SK-N-SH (cell line): ENCODE measurements at regions not wholly inside any gene's neighbourhood (a gene's known extent, or its start where the extent isn't known, plus 50 kb on each side); places are given as distances from the start of the nearest gene placed in this dataset.

Source experiments
- CTCF ChIA-PET: fragments of 300-600, 350-600 bp; formaldehyde crosslinking; extraction: SDS; loops from one replicate; lab custom pipeline; 2021; lab: Yijun Ruan, JAX
- POLR2A ChIA-PET: fragments of 350-600 bp; sonication (Branson Sonifier 250); formaldehyde crosslinking; extraction: SDS; loops from one replicate; lab custom pipeline; 2020; ENCODE audit warnings: antibody characterized with exemption, inconsistent platforms; lab: Yijun Ruan, JAX
- DNase-seq: peaks from one replicate; pipeline ENCODE4 v3.0.0; 2012
- H2AFZ ChIP-seq: fragments of 200-600 bp; sonication (generic); 2 replicates; pipeline ENCODE4 v1.8.1; 2016; ENCODE audit warnings: antibody characterized with exemption, mild to moderate bottlenecking, low read depth
- H3F3A ChIP-seq: fragments of 200-600 bp; sonication (generic); replicated peaks from 2 replicates; pipeline ENCODE3; 2016; ENCODE audit warnings: antibody characterized with exemption, mild to moderate bottlenecking; ENCODE audit not compliant: insufficient read depth
- H3K27ac ChIP-seq, 2 experiments: fragments of 200-500 bp in 1 of 2; fragments of 200-600 bp in 1 of 2; sonication (Bioruptor generic) in 1 of 2; sonication (generic), shearing (Covaris generic) in 1 of 2; 2 replicates each; pipeline versions ENCODE4 v1.5.1 to v1.6.1; 2014 to 2016; ENCODE audit warnings: low read depth in 2 of 2, inconsistent platforms in 1 of 2, low read length in 1 of 2, mild to moderate bottlenecking in 1 of 2, mixed read lengths in 1 of 2
- H3K27me3 ChIP-seq: fragments of 200-600 bp; sonication (generic), shearing (Covaris generic); 2 replicates; pipeline ENCODE4 v1.6.1; 2016; ENCODE audit warnings: mixed run types; ENCODE audit not compliant: insufficient read depth
- H3K36me3 ChIP-seq, 2 experiments: fragments of 200-500 bp in 1 of 2; fragments of 200-600 bp in 1 of 2; sonication (Bioruptor generic) in 1 of 2; sonication (generic) in 1 of 2; replicated peaks in 1 of 2; 2 replicates each; pipeline versions ENCODE3 to v1.5.1; 2014 to 2016; ENCODE audit warnings: low read length in 1 of 2, mild to moderate bottlenecking in 1 of 2; ENCODE audit not compliant: insufficient read depth in 2 of 2, control insufficient read depth in 1 of 2
- H3K4me1 ChIP-seq, 2 experiments: fragments of 200-500 bp in 1 of 2; fragments of 200-600 bp in 1 of 2; sonication (Bioruptor generic) in 1 of 2; sonication (generic), shearing (Covaris generic) in 1 of 2; 2 replicates each; pipeline versions ENCODE4 v1.5.1 to v1.6.1; 2014 to 2016; ENCODE audit warnings: low read depth in 1 of 2, low read length in 1 of 2, mixed run types in 1 of 2; ENCODE audit not compliant: insufficient read depth in 2 of 2, control insufficient read depth in 1 of 2
- H3K4me2 ChIP-seq: fragments of 200-600 bp; sonication (generic), shearing (Covaris generic); 2 replicates; pipeline ENCODE4 v1.6.1; 2017; ENCODE audit warnings: mixed run types
- H3K4me3 ChIP-seq, 2 experiments: fragments of 200-500 bp in 1 of 2; fragments of 200-600 bp in 1 of 2; sonication (Bioruptor generic) in 1 of 2; sonication (generic), shearing (Covaris generic) in 1 of 2; 2 replicates each; pipeline versions ENCODE4 v1.5.1 to v1.8.1; 2014 to 2016; ENCODE audit warnings: low read depth in 2 of 2, inconsistent platforms in 1 of 2, low read length in 1 of 2, mild to moderate bottlenecking in 1 of 2, mixed read lengths in 1 of 2, moderate library complexity in 1 of 2
- H3K79me2 ChIP-seq: fragments of 200-600 bp; sonication (generic); 2 replicates; pipeline ENCODE4 v1.8.1; 2017; ENCODE audit warnings: mild to moderate bottlenecking; ENCODE audit not compliant: insufficient read depth
- H3K9ac ChIP-seq: fragments of 200-600 bp; sonication (generic); 2 replicates; pipeline ENCODE4 v1.6.1; 2017; ENCODE audit warnings: mixed run types
- H3K9me2 ChIP-seq: fragments of 200-600 bp; sonication (generic); 2 replicates; pipeline ENCODE4 v1.6.1; 2017; ENCODE audit warnings: mixed run types
- H3K9me3 ChIP-seq: fragments of 200-600 bp; sonication (generic); 2 replicates; pipeline ENCODE4 v1.6.1; 2017; ENCODE audit warnings: mixed run types, mild to moderate bottlenecking, moderate library complexity
- H4K20me1 ChIP-seq: fragments of 200-600 bp; sonication (generic); 2 replicates; pipeline ENCODE4 v1.6.1; 2017; ENCODE audit warnings: mild to moderate bottlenecking, mixed run types; ENCODE audit not compliant: insufficient read depth
- EP300 ChIP-seq, 2 experiments: IDR thresholded peaks; 2 replicates each; pipeline versions ENCODE4 v1.4.0 to v1.6.1; 2012; ENCODE audit warnings: borderline replicate concordance in 1 of 2, low read depth in 1 of 2, low read length in 1 of 2
- EZH2phosphoT487 ChIP-seq: fragments of 200-600 bp; sonication (generic); IDR thresholded peaks from 2 replicates; pipeline ENCODE4 v1.6.1; 2017; ENCODE audit warnings: low read depth, mixed run types, mild to moderate bottlenecking, antibody characterized with exemption, moderate library complexity, borderline replicate concordance
- JUND ChIP-seq: IDR thresholded peaks from 2 replicates; pipeline ENCODE4 v1.4.0; 2012
- MXI1 ChIP-seq: IDR thresholded peaks from 2 replicates; pipeline ENCODE4 v1.6.1; 2012; ENCODE audit warnings: mild to moderate bottlenecking, low read depth, low read length, improper control_type of control experiment
- NFIC ChIP-seq: IDR thresholded peaks from 2 replicates; pipeline ENCODE4 v1.4.0; 2012; ENCODE audit warnings: borderline replicate concordance
- RCOR1 ChIP-seq: fragments of 150-350 bp; IDR thresholded peaks from 2 replicates; pipeline ENCODE4 v1.6.1; 2017; ENCODE audit warnings: antibody characterized with exemption, low read length
- RFX5 ChIP-seq: IDR thresholded peaks from 2 replicates; pipeline ENCODE4 v1.6.1; 2012; ENCODE audit warnings: mild to moderate bottlenecking, improper control_type of control experiment, low read length
- RXRA ChIP-seq: IDR thresholded peaks from 2 replicates; pipeline ENCODE4 v1.4.0; 2012; ENCODE audit warnings: low read depth, mild to moderate bottlenecking, borderline replicate concordance
- TAF1 ChIP-seq: IDR thresholded peaks from 2 replicates; pipeline ENCODE4 v1.6.1; 2012; ENCODE audit warnings: low read depth, mild to moderate bottlenecking, low read length, moderate library complexity, borderline replicate concordance
- TCF12 ChIP-seq: IDR thresholded peaks from 2 replicates; pipeline ENCODE4 v1.4.0; 2012
- USF2 ChIP-seq: fragments of 150-350 bp; IDR thresholded peaks from 2 replicates; pipeline ENCODE4 v1.6.1; 2017; ENCODE audit warnings: antibody characterized with exemption, low read length, low read depth, borderline replicate concordance
- WGBS: methylation state at CpG from one replicate; pipeline ENCODE4 v1.1.6; 2017; ENCODE audit warnings: low lambda C conversion rate; 5-methylcytosine and 5-hydroxymethylcytosine counted together
- TF ChIP-seq, protein P1 (sequence below): IDR thresholded peaks from 2 replicates; pipeline ENCODE4; 2012
- TF ChIP-seq, protein P2 (sequence below): fragments of 200-600 bp; sonication (generic); IDR thresholded peaks from 2 replicates; pipeline ENCODE4 v1.6.1; 2017; ENCODE audit warnings: antibody characterized with exemption, mild to moderate bottlenecking, moderate library complexity
- TF ChIP-seq, protein P3 (sequence below): IDR thresholded peaks from 2 replicates; pipeline ENCODE4 v1.4.0; 2012; ENCODE audit warnings: low read depth, borderline replicate concordance

GRCh38 chr9:126093771-126094170, 232.9 kb upstream of the MVB12B start:
- no peaks in the 10 kb centered on the region for H3K36me3 ChIP-seq
- no peaks in the 10 kb centered on the region for H3K27me3 ChIP-seq
- no peak overlapping the region for H3K4me3 ChIP-seq
- H3K9me2 ChIP-seq = no peaks in the 10 kb centered on the region
- no peaks in the 10 kb centered on the region for H4K20me1 ChIP-seq
- TF ChIP-seq, protein P1, sequence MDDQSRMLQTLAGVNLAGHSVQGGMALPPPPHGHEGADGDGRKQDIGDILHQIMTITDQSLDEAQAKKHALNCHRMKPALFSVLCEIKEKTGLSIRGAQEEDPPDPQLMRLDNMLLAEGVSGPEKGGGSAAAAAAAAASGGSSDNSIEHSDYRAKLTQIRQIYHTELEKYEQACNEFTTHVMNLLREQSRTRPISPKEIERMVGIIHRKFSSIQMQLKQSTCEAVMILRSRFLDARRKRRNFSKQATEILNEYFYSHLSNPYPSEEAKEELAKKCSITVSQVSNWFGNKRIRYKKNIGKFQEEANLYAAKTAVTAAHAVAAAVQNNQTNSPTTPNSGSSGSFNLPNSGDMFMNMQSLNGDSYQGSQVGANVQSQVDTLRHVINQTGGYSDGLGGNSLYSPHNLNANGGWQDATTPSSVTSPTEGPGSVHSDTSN = no peak
- no peak for TF ChIP-seq TCF12
- TF ChIP-seq, protein P2, sequence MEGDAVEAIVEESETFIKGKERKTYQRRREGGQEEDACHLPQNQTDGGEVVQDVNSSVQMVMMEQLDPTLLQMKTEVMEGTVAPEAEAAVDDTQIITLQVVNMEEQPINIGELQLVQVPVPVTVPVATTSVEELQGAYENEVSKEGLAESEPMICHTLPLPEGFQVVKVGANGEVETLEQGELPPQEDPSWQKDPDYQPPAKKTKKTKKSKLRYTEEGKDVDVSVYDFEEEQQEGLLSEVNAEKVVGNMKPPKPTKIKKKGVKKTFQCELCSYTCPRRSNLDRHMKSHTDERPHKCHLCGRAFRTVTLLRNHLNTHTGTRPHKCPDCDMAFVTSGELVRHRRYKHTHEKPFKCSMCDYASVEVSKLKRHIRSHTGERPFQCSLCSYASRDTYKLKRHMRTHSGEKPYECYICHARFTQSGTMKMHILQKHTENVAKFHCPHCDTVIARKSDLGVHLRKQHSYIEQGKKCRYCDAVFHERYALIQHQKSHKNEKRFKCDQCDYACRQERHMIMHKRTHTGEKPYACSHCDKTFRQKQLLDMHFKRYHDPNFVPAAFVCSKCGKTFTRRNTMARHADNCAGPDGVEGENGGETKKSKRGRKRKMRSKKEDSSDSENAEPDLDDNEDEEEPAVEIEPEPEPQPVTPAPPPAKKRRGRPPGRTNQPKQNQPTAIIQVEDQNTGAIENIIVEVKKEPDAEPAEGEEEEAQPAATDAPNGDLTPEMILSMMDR = no peak
- no peak for TF ChIP-seq EZH2phosphoT487
- TF ChIP-seq MXI1 = no peak
- no peak for TF ChIP-seq RCOR1
- TF ChIP-seq JUND = no peak
- TF ChIP-seq, protein P3, sequence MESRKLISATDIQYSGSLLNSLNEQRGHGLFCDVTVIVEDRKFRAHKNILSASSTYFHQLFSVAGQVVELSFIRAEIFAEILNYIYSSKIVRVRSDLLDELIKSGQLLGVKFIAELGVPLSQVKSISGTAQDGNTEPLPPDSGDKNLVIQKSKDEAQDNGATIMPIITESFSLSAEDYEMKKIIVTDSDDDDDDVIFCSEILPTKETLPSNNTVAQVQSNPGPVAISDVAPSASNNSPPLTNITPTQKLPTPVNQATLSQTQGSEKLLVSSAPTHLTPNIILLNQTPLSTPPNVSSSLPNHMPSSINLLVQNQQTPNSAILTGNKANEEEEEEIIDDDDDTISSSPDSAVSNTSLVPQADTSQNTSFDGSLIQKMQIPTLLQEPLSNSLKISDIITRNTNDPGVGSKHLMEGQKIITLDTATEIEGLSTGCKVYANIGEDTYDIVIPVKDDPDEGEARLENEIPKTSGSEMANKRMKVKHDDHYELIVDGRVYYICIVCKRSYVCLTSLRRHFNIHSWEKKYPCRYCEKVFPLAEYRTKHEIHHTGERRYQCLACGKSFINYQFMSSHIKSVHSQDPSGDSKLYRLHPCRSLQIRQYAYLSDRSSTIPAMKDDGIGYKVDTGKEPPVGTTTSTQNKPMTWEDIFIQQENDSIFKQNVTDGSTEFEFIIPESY = no peak
- no peak for TF ChIP-seq TAF1
- no peak for TF ChIP-seq NFIC
- TF ChIP-seq RFX5 = no peak
- TF ChIP-seq USF2 = no peak
- TF ChIP-seq EP300 (IDR thresholded peaks at IDR 0.05; ENCODE audit: borderline replicate concordance in 1 of 2, low read depth in 1 of 2, low read length in 1 of 2) = no peak
- TF ChIP-seq RXRA = no peak
- ChIA-PET CTCF (no interaction called here), POLR2A (no interaction called here)
- H2AFZ ChIP-seq = no peak overlapping the region
- H3K27ac ChIP-seq = no peak overlapping the region
- H3K4me2 ChIP-seq = no peak overlapping the region
- peaks cover 0 to 2% of the 10 kb centered on the region in 2 experiments; a peak in 1 of 4 replicates for H3K4me1 ChIP-seq
- no peaks in the 10 kb centered on the region for H3K79me2 ChIP-seq
- no peaks in the 10 kb centered on the region for H3F3A ChIP-seq
- H3K9ac ChIP-seq = no peak overlapping the region
- no peaks in the 10 kb centered on the region for H3K9me3 ChIP-seq
- DNase-seq = no peak
- 93% methylated on average over 9 of the region's 9 CpGs for WGBS
